NCI-H2171 (cell line): ENCODE measurements at regions not wholly inside any gene's neighbourhood (a gene's known extent, or its start where the extent isn't known, plus 50 kb on each side); places are given as distances from the start of the nearest gene placed in this dataset.
"Not testable (repeated sequence)": the region's sequence is repeated elsewhere in the genome, so short reads cannot be mapped to it uniquely, and the experiment has no call there.

ENCODE experiments used
- DNase-seq: peaks from one replicate; lab custom pipeline; 2025; lab: John Stamatoyannopoulos, UW

- not testable (repeated sequence) for DNase-seq
Measured at GRCh38 chr5:44756097-44756496, 52.6 kb upstream of the MRPS30 start.

DNA sequence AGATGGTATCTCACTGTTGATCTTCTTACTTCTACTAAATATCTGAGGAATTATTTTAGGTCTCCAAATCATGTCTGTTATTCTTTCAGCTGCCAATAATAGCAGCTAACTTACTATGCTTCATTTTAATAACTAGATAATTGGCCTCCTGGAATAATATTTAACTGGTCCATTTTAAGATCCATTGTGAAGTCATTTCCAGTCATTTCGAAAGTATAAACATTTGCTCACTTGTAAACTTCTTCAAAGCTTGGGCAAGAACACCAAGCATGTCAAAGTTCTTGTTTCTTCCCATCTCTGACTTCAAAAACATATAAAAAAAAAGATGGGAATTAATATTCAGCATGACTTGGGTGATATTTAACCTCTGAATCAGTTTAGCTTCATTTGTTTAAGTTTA, 61.4 kb upstream of the MRPS30 start:
- DNase-seq, result no peak

- DNase-seq, result no peak
Measured at GRCh38 chr5:44740660-44741059, 68.1 kb upstream of the MRPS30 start.

- DNase-seq, result no peak
Measured at GRCh38 chr5:44729536-44729935, 79.2 kb upstream of the MRPS30 start.

DNA sequence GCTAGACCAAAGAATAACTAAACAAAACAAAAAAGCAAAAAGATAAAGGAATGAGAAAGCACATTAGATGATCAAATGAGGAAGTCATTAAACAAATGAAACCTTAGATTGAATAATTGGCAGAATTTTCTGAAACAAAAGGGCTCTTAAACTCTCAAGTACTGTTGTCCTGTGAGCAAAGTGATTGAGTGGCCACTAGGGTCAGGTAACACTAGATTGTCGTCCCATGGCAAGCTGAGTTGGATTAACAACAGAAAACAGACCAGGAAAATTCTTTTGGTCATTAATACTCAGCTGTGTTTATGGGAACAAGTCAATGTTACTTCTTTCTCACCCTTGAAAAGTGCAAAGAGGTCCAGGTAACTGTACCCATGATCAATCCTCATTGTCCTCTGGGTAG, 81.6 kb upstream of the MRPS30 start:
- DNase-seq, result no peak

DNA sequence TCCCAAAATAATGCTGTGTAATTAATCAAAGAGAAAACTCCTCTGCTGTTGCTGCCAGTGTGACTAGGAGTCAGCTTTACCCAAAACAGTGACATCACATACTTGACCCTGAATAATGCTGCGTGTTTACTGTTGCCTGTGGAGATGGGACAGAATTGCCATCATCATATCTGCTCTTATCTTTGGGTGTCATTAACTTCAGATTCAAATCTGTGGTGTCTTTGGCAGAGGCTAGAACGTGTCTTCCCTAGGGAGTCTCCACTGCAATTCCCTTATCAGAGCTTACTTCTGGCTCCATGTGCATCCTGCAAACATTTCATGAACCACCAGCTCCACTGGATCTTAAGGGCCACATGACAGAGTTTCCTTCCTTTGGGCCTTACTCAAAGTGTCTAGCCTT, 88.9 kb upstream of the MRPS30 start:
- DNase-seq, result no peak

DNA sequence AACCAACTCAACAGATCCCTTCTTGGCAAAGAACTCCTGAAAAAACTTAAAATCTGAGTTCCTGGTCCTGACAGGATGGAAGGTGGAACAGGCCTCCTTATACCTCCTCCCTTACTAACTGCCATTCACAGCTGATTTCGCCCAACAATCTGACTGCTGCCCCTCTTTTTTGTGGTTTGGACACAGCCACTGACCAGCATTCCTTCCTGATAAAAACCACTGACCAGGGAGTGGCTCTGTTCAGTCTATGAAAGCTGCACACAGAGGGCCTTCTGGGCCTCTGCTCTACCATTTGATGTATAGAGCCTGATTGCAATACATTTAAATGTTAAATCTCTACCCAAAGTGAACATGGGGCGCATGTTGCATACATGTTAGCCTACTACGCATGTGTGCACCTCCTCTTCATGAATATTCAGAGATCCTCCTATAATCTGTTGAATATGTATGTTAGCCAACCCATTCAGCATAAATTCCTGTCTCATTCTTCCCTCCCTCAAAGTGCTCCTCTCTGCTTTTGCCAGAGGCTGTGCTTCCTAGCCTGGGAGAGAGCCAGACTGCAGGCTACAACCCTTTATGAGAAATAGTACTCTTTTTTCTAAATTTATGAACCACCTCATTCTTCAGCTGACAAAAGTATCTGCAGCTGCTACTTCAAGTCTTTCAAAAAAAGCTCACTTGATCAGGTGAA, 93.7 kb upstream of the MRPS30 start:
- DNase-seq, result no peak

- no peak for DNase-seq
Measured at GRCh38 chr5:44713446-44713845, 95.3 kb upstream of the MRPS30 start.

- DNase-seq, result no peak
Measured at GRCh38 chr5:44711901-44712300, 96.8 kb upstream of the MRPS30 start.

GRCh38 chr5:44708602-44709001, 100.1 kb upstream of the MRPS30 start:
- no peak for DNase-seq

DNA sequence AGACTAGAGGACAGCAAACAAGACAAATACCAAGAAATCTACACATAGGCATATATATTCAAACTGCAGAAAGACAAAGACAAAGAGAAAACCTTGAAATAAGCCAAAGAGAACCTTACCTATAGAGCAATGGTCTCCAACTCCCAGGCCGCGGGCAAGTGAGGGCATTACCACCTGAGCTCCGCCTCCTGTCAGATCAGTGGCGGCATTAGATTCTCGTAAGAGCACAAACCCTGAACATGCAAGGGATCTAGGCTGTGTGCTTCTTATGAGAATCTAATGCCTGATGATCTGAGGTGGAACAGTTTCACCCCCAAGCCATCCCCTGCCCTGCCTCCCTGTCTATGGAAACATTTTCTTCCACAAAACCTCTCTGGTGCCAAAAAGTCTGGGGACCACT, 101.0 kb upstream of the MRPS30 start:
- no peak for DNase-seq

GRCh38 chr5:44697025-44697424, 111.7 kb upstream of the MRPS30 start:
- no peak for DNase-seq

- DNase-seq, result no peak
Measured at GRCh38 chr5:44695259-44695658, 113.5 kb upstream of the MRPS30 start.

DNA sequence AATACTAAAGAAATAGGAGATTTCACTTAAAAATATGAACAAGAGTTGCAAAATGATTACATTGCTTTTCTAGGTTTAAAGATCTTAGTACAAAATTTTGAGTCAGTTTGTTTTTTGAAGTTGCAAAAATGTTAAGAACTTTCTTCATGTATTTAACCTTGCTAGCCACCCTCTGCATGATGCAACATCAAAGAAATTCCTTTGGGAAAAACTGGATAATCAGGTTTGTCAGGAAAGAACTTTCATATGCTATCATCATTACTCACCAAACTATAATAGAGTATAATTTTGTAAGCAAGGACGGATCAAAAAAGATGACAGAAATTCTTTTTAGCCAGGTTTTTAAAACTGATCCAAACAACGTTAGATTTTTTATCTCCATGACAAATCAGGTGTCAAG, 116.9 kb upstream of the MRPS30 start:
- DNase-seq, result no peak

- DNase-seq, result no peak
Measured at GRCh38 chr5:44681906-44682305, 126.8 kb upstream of the MRPS30 start.

GRCh38 chr5:44679214-44679613, 129.5 kb upstream of the MRPS30 start:
- DNase-seq, result no peak

DNA sequence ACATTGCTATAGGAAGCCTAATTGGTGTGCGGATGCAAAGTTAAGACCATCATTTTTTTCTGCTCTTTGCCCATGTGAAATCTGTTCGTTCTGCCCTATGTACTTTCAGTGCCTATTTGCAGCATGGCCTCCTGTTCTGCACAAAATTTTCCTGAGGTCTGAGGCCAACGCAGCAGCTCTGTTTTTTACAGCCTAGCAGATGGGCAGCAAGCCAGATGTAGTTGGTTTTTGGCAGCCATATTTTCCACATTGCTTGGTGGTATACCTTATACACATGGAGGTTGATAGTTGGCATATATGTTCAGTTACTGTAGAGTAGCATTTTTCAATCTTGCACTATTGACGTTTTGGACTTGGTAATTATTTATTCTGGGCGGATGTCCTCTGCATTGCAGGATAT, 133.5 kb upstream of the MRPS30 start:
- no peak for DNase-seq

DNA sequence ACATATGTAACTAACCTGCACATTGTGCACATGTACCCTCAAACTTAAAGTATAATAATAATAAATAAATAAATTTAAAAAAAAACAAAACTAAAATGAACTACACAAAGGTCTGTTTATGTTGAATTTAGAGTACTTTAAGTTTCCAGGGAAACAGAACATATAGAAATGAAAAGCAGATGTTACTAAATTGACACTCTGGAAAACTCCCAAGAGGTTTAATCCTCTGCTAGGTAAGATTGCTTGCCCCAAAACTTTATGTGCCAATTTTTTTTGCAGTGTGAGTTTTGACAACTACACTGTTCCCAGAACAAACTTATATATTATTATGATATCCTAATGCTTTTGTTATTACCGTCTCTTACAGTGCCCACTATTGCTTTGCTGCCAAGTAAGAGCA, 134.3 kb upstream of the MRPS30 start:
- no peak for DNase-seq

GRCh38 chr5:44668471-44668870, 140.3 kb upstream of the MRPS30 start:
- DNase-seq, result not testable (repeated sequence)

GRCh38 chr5:44665101-44665701, 143.5 kb upstream of the MRPS30 start:
- no peak for DNase-seq

GRCh38 chr5:44664711-44665100, 144.0 kb upstream of the MRPS30 start:
- DNase-seq, result no peak

DNA sequence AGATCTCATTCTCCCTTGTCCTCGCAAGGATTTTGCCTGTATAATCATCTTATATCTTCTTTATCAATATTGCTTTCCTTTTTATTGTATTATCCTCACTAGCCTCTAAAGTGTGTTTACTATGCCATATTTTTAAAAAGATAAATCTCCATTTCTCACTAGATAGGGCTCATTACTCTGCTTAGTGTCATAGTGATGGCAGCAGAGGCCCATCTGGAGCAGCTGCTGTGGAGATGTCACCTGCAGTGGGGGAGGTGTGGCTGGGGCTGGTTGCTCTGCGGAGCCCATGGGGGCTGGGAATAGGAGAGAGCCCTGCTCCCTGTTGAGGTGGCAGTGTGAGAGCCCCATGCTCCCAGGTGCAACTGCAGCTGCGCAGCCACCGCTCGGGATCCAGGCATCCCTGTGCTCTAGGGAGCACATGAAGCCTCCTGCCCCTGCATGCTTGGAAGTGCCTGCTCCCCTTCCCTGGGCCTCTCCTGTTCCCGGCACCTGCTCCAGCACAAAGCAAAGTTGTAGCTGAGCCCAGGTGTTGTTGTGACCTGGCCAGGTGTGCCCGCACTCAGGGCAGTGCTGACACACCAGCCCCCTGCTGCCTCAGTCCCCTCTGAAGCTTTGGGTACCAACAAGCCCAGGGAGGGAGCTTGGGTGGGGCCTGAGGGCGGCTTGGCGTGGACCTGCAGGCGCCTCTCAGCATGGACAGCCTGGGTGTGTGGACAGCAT, 144.6 kb upstream of the MRPS30 start:
- DNase-seq, result no peak

DNA sequence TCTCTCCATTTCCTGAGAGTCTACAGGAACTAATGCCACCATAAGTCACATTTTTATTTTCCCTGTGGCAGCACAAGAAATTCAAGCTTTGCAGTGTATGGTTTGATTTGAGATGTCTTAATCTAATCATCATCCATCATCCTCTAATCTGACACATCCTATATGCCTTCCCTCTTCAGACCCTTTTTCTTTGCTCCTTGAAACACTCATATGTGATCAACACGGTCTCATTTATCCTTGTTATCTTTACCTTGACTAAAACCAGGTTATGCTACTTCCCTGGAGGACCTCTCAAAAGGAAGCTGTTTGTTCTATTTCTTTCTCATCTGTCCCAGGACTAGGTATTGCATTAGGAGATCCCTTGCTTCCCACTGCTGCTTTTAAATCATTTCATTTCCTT, 146.9 kb upstream of the MRPS30 start:
- DNase-seq, result no peak

DNA sequence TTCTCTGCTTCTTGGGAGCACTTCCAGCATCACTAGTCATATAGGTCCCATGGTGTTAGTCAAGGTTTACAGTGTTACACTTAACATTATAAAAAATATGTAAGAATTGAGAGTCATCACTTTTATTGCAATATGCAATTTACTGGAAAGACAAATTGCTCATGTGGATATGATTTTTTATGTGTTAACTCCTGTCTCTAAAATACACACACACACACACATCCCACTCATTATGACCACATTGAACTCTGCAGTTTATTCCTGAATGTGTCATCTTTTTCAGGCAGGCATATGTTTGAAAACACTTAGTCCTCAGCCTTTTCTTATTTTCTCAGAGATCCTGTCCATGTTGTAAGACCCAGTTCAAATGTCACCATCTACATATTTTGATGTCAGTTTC, 148.5 kb upstream of the MRPS30 start:
- DNase-seq, result no peak
